ENCODE measurements at regions not wholly inside any gene's neighbourhood (a gene's known extent, or its start where the extent isn't known, plus 50 kb on each side); places are given as distances from the start of the nearest gene placed in this dataset.
A peak's percentile ranks its signal among the peaks of the same experiment; 100 is the strongest.

- peak; percentile 29 for DNase-seq (ENCODE audit: low spot score)
Observed at GRCh38 chr7:46539892-46540483, 618.9 kb upstream of the IGFBP3 start.

GRCh38 chr7:46537191-46537905, 616.3 kb upstream of the IGFBP3 start:
- DNase-seq (ENCODE audit: low spot score) = no peak

GRCh38 chr7:46534664-46535588, 613.9 kb upstream of the IGFBP3 start:
- DNase-seq (ENCODE audit: low spot score) = peak; percentile 41

GRCh38 chr7:46533946-46534345, 612.9 kb upstream of the IGFBP3 start:
- no peak for DNase-seq (ENCODE audit: low spot score)

- DNase-seq (ENCODE audit: low spot score) = no peak
Observed at GRCh38 chr7:46532571-46532970, 611.5 kb upstream of the IGFBP3 start.

GRCh38 chr7:46530081-46530750, 609.1 kb upstream of the IGFBP3 start:
- DNase-seq (ENCODE audit: low spot score) = no peak

- DNase-seq (ENCODE audit: low spot score) = no peak
Observed at GRCh38 chr7:46527360-46527759, 606.3 kb upstream of the IGFBP3 start.

GRCh38 chr7:46525876-46526275, 604.8 kb upstream of the IGFBP3 start:
- no peak for DNase-seq (ENCODE audit: low spot score)

GRCh38 chr7:46524350-46524749, 603.3 kb upstream of the IGFBP3 start:
- DNase-seq (ENCODE audit: low spot score) = no peak

- DNase-seq (ENCODE audit: low spot score) = no peak
Observed at GRCh38 chr7:46522354-46522906, 601.4 kb upstream of the IGFBP3 start.

GRCh38 chr7:46518713-46519112, 597.6 kb upstream of the IGFBP3 start:
- no peak for DNase-seq (ENCODE audit: low spot score)

GRCh38 chr7:46515844-46516590, 594.9 kb upstream of the IGFBP3 start:
- peak; percentile 17 for DNase-seq (ENCODE audit: low spot score)

- DNase-seq (ENCODE audit: low spot score) = no peak
Observed at GRCh38 chr7:46513447-46513848, 592.4 kb upstream of the IGFBP3 start.

GRCh38 chr7:46512891-46513413, 591.9 kb upstream of the IGFBP3 start:
- DNase-seq (ENCODE audit: low spot score) = no peak

GRCh38 chr7:46511442-46512215, 590.6 kb upstream of the IGFBP3 start:
- DNase-seq (ENCODE audit: low spot score) = no peak

- no peak for DNase-seq (ENCODE audit: low spot score)
Observed at GRCh38 chr7:46508583-46508982, 587.5 kb upstream of the IGFBP3 start.

- no peak for DNase-seq (ENCODE audit: low spot score)
Observed at GRCh38 chr7:46507560-46507959, 586.5 kb upstream of the IGFBP3 start.

GRCh38 chr7:46494441-46494840, 573.4 kb upstream of the IGFBP3 start:
- DNase-seq (ENCODE audit: low spot score) = no peak

GRCh38 chr7:46494028-46494427, 573.0 kb upstream of the IGFBP3 start:
- DNase-seq (ENCODE audit: low spot score) = no peak

- DNase-seq (ENCODE audit: low spot score) = no peak
Observed at GRCh38 chr7:46493196-46493595, 572.1 kb upstream of the IGFBP3 start.
